Brain microvascular endothelial cell (primary cell): ENCODE measurements at regions not wholly inside any gene's neighbourhood (a gene's known extent, or its start where the extent isn't known, plus 50 kb on each side); places are given as distances from the start of the nearest gene placed in this dataset.

Experiments used
- DNase-seq: peaks from one replicate; pipeline ENCODE4 v3.0.0-alpha.2; 2020
- H3K27ac ChIP-seq: fragments of 250-450 bp; sonication (Bioruptor Pico); 2 replicates; pipeline ENCODE4 v1.5.1; 2020; ENCODE audit warnings: mild to moderate bottlenecking, moderate library complexity
- H3K27me3 ChIP-seq: fragments of 250-450 bp; sonication (Bioruptor Pico); replicated peaks from 2 replicates; pipeline ENCODE4 v1.5.1; 2020; ENCODE audit warnings: mild to moderate bottlenecking
- H3K36me3 ChIP-seq: fragments of 250-450 bp; sonication (Bioruptor Pico); replicated peaks from 2 replicates; pipeline ENCODE4 v1.5.1; 2020; ENCODE audit warnings: mild to moderate bottlenecking
- H3K4me3 ChIP-seq: 2 replicates; pipeline ENCODE4 v1.5.1; 2011; ENCODE audit warnings: low read depth, mild to moderate bottlenecking, control low read depth, low read length, moderate library complexity
- in situ Hi-C: cut with HindIII; loops from 2 replicates; pipeline ENCODE4 v1.10.0; 2017; ENCODE audit warnings: low sequenced_read_pairs, low pct_ligation_motif_present
- TF ChIP-seq, protein P1 (sequence below): IDR thresholded peaks from 2 replicates; pipeline ENCODE4 v1.5.1; 2011; ENCODE audit warnings: low read depth, mild to moderate bottlenecking, moderate library complexity, low read length, control low read depth, inconsistent platforms; ENCODE audit errors: missing control alignments

DNA sequence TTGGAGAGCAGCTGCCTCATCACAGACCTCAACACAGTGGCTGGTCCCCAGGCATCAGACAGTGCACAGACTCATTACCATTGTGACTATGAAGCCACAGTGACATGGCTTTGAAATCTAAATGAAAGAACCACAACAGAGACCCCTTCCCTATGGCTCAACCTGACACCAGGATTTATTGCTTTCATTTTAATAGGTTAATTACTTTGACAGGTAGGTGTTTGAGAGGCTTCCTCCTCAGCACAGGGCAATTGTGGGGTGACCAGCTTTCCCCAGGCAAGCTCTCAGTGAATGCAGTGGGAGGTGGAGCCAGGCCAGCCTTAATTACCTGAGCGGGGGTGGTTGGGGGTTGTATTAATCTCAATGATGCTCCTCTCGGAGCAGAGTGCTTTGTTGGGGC lies 102.3 kb downstream of the CHST1 start:
- no peak overlapping the region for H3K4me3 ChIP-seq
- in situ Hi-C loops = no loop called here
- no peak for DNase-seq
- H3K27ac ChIP-seq = no peak overlapping the region
- no peaks in the 10 kb centered on the region for H3K36me3 ChIP-seq
- TF ChIP-seq, protein P1, sequence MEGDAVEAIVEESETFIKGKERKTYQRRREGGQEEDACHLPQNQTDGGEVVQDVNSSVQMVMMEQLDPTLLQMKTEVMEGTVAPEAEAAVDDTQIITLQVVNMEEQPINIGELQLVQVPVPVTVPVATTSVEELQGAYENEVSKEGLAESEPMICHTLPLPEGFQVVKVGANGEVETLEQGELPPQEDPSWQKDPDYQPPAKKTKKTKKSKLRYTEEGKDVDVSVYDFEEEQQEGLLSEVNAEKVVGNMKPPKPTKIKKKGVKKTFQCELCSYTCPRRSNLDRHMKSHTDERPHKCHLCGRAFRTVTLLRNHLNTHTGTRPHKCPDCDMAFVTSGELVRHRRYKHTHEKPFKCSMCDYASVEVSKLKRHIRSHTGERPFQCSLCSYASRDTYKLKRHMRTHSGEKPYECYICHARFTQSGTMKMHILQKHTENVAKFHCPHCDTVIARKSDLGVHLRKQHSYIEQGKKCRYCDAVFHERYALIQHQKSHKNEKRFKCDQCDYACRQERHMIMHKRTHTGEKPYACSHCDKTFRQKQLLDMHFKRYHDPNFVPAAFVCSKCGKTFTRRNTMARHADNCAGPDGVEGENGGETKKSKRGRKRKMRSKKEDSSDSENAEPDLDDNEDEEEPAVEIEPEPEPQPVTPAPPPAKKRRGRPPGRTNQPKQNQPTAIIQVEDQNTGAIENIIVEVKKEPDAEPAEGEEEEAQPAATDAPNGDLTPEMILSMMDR = no peak
- H3K27me3 ChIP-seq = no peaks in the 10 kb centered on the region

DNA sequence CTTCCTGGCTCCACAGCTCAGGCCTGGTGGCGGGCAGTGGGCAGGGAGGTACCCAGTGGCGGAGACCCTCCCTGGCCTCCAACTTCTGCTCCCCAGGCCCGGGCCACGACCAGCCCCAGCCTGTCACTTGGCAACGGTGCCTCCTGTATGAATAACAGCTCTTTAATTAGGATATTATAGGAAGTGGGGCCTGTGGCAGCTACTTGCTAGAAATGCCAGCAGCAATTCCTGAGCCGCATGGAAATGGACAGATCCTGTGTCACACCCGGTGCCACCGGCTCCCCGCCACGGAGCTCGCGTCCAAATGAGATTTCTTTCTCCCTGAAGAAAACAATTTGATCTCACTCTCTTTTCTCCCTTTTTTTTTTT lies 104.5 kb downstream of the CHST1 start:
- no peaks in the 10 kb centered on the region for H3K36me3 ChIP-seq
- no peaks in the 10 kb centered on the region for H3K27me3 ChIP-seq
- in situ Hi-C loops = no loop called here
- no peak overlapping the region for H3K27ac ChIP-seq
- DNase-seq = no peak
- TF ChIP-seq, protein P1 = no peak
- H3K4me3 ChIP-seq = no peak overlapping the region

- in situ Hi-C loops = no loop called here
- no peaks in the 10 kb centered on the region for H3K36me3 ChIP-seq
- TF ChIP-seq, protein P1 = no peak
- H3K4me3 ChIP-seq = no peak overlapping the region
- DNase-seq = no peak
- no peak overlapping the region for H3K27ac ChIP-seq
- no peaks in the 10 kb centered on the region for H3K27me3 ChIP-seq
Measured at GRCh38 chr11:45560155-45560912, 105.1 kb downstream of the CHST1 start.

DNA sequence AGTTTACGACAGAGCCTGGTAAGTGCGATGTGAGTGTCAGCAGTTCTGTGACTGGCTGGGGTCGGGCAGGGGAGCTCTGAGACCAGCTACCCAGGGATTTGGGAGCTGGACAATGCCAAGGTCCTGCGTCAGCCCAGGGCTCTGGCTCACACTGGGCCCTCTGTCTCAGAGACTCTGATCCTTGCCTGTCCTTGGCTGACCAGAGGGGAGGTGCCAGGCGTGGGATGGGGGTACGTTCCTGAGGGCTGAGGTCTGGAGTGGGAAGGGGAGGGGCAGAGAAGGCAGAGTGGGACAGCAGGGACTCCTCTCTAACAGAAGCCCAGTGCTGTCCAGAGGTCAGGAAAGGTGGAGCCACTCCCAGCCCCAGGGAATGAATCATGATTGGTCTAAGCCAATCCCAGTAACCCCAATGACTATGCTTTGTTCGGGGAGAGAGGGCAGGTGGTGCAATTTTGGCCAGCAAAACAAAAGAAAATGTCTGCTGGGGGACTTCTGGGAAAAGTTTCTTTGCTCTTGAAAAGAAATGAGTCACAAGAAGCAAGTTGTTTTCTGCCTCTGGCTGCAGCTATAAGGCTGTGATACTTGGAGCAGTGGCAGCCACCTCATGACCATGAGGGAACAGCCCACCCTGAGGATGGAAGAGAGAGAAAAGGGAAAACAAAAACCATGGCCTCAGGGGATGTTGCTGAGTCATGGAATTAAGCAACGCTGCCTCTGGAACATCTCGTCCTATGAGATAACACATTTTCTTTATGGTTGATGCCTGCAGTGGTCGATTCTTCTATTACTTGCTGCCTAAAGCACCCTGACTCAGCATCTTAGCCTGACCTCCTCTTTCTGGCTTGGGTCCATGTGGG lies 108.3 kb downstream of the CHST1 start:
- TF ChIP-seq, protein P1 = no peak
- in situ Hi-C loops = no loop called here

DNA sequence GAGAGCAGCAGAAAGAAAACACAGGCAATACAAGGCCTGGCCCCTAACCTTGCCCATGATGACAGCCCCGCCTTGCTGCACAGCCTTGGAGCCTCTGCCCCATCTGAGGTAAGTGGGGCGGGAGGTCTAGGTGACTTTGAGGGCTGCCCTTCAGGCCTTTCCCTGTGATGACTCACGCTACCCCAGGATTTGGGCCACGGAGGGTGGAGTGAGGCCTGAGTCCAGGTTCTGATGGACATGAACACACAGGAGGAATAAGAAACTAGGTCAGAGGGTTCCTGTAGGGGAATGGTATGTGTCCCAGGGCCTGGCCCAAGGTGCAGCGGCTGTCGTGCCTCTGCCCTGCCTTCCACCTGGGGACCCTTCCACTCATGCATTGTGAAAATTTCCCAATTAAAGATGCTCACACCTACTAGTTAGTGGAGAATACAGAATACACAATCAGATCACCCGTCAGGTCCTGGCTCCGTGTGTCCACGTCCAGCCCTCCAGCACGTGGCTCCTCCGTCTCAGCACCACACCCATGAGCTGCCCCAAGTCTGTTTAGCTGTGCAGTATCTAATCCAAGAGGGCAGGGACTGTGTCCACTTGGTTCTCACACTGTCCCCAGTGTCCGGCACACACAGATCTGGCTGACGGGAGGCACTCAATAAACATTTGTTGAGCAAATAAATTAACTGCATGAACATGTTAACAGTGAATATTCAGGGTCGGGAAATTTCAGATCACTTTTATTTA lies 111.0 kb downstream of the CHST1 start:
- TF ChIP-seq, protein P1 = no peak
- Histone ChIP-seq H3K27ac (no peak overlapping the region), H3K4me3 (no peak overlapping the region), H3K27me3 (no peaks in the 10 kb centered on the region), H3K36me3 (no peaks in the 10 kb centered on the region)
- in situ Hi-C loops = no loop called here
- no peak for DNase-seq

More for the DNA sequence above, 108.3 kb downstream of the CHST1 start:
- H3K36me3 ChIP-seq = no peaks in the 10 kb centered on the region
- DNase-seq = no peak
- H3K27ac ChIP-seq = no peak overlapping the region
- H3K27me3 ChIP-seq = no peaks in the 10 kb centered on the region
- H3K4me3 ChIP-seq = no peak overlapping the region
